Cardiac fibroblast (primary cell): ENCODE measurements at regions not wholly inside any gene's neighbourhood (a gene's known extent, or its start where the extent isn't known, plus 50 kb on each side); places are given as distances from the start of the nearest gene placed in this dataset.

ENCODE experiments used
- DNase-seq, 2 donors: peaks; one replicate each; pipeline versions ENCODE4 v3.0.0 to v3.0.0-alpha.2; 2010; ENCODE audit warnings: low read depth in 2 of 2
- H3K4me3 ChIP-seq, 2 donors: replicated peaks in 1 of 2; 1 replicate in 1 of 2; 2 replicates in 1 of 2; pipeline ENCODE4 v1.5.1; 2011; ENCODE audit warnings: low read depth in 2 of 2, low read length in 2 of 2, mild to moderate bottlenecking in 2 of 2, moderate library complexity in 1 of 2
- CTCF ChIP-seq: IDR thresholded peaks from one replicate; pipeline ENCODE4 v1.5.1; 2011; ENCODE audit warnings: low read depth, mild to moderate bottlenecking, low read length, inconsistent platforms

GRCh38 chr1:83717785-83718184 lies 281.1 kb downstream of the TTLL7 start:
- no peak for DNase-seq
- no peak overlapping the region for H3K4me3 ChIP-seq
- TF ChIP-seq CTCF: no peak

- DNase-seq: no peak
- TF ChIP-seq CTCF: no peak
- no peak overlapping the region for H3K4me3 ChIP-seq
Measured at GRCh38 chr1:83716641-83717040, 282.3 kb downstream of the TTLL7 start.

GRCh38 chr1:83715550-83715949 lies 283.4 kb downstream of the TTLL7 start:
- no peak for DNase-seq
- no peak overlapping the region for H3K4me3 ChIP-seq
- no peak for TF ChIP-seq CTCF

- H3K4me3 ChIP-seq: no peak overlapping the region
- no peak for DNase-seq
- TF ChIP-seq CTCF: no peak
Measured at GRCh38 chr1:83709662-83710061, 289.3 kb downstream of the TTLL7 start.

- TF ChIP-seq CTCF: no peak
- no peak for DNase-seq
- H3K4me3 ChIP-seq: no peak overlapping the region
Measured at GRCh38 chr1:83706354-83706938, 292.5 kb downstream of the TTLL7 start.

- DNase-seq: peak in 1 of 2 donors; percentile 8
- no peak for TF ChIP-seq CTCF
- no peak overlapping the region for H3K4me3 ChIP-seq
Measured at GRCh38 chr1:83705091-83705490, 293.8 kb downstream of the TTLL7 start.

GRCh38 chr1:83704350-83704749 lies 294.6 kb downstream of the TTLL7 start:
- TF ChIP-seq CTCF: no peak
- H3K4me3 ChIP-seq: no peak overlapping the region
- DNase-seq: no peak
